Neural cell (in vitro differentiated cells): ENCODE measurements at regions not wholly inside any gene's neighbourhood (a gene's known extent, or its start where the extent isn't known, plus 50 kb on each side); places are given as distances from the start of the nearest gene placed in this dataset.

Experiments
- H2AFZ ChIP-seq: fragments of 200-600, 300-800 bp; sonication (generic), shearing (Covaris generic); 2 replicates; pipeline ENCODE4 v1.6.0; 2014; ENCODE audit warnings: low read depth, mild to moderate bottlenecking, antibody characterized with exemption, low read length, moderate library complexity
- H3F3A ChIP-seq: fragments of 200-600 bp; shearing (Covaris generic); 2 replicates; pipeline ENCODE4 v1.6.1; 2016; ENCODE audit warnings: mild to moderate bottlenecking, moderate library complexity, mixed read lengths, antibody characterized with exemption, low read length; ENCODE audit not compliant: insufficient read depth, poor library complexity, severe bottlenecking
- H3K27ac ChIP-seq: fragments of 200-600, 300-800 bp; sonication (generic), shearing (Covaris generic); 2 replicates; pipeline ENCODE4 v1.5.1; 2014; ENCODE audit warnings: mild to moderate bottlenecking, low read length, moderate library complexity
- H3K27me3 ChIP-seq: fragments of 300-800, 200-600 bp; sonication (generic), shearing (Covaris generic); 2 replicates; pipeline ENCODE4 v1.6.0; 2014; ENCODE audit warnings: mild to moderate bottlenecking, low read depth, low read length, moderate library complexity; ENCODE audit not compliant: insufficient read depth
- H3K36me3 ChIP-seq: fragments of 300-800, 200-600 bp; sonication (generic), shearing (Covaris generic); 2 replicates; pipeline ENCODE4 v1.5.1; 2014; ENCODE audit warnings: mild to moderate bottlenecking, antibody characterized with exemption, low read length, moderate library complexity; ENCODE audit not compliant: insufficient read depth
- H3K4me2 ChIP-seq: fragments of 300-800, 200-600 bp; sonication (generic), shearing (Covaris generic); 2 replicates; pipeline ENCODE4 v1.6.0; 2014; ENCODE audit warnings: mild to moderate bottlenecking, low read length
- H3K4me3 ChIP-seq: fragments of 300-800, 200-600 bp; sonication (generic), shearing (Covaris generic); 2 replicates; pipeline ENCODE4 v1.5.1; 2014; ENCODE audit warnings: mild to moderate bottlenecking, low read length, moderate library complexity
- H3K79me2 ChIP-seq: fragments of 200-600 bp; shearing (Covaris generic); replicated peaks from 2 replicates; pipeline ENCODE4 v1.6.0; 2014; ENCODE audit warnings: mild to moderate bottlenecking, low read length, moderate library complexity; ENCODE audit not compliant: insufficient read depth
- H3K9ac ChIP-seq: fragments of 300-800, 200-600 bp; sonication (generic), shearing (Covaris generic); 2 replicates; pipeline ENCODE4 v1.6.1; 2016; ENCODE audit warnings: mild to moderate bottlenecking, low read length, mixed read lengths
- H3K9me2 ChIP-seq: fragments of 200-600 bp; shearing (Covaris generic); 2 replicates; pipeline ENCODE4 v1.6.1; 2016; ENCODE audit warnings: mild to moderate bottlenecking, low read length, mixed read lengths; ENCODE audit not compliant: insufficient read depth
- H3K9me3 ChIP-seq: fragments of 200-600, 300-800 bp; sonication (generic), shearing (Covaris generic); 2 replicates; pipeline ENCODE4 v1.6.1; 2016; ENCODE audit warnings: mild to moderate bottlenecking, mixed run types, low read length, moderate library complexity, mixed read lengths
- H4K20me1 ChIP-seq: fragments of 200-600 bp; shearing (Covaris generic); 2 replicates; pipeline ENCODE4 v1.6.1; 2016; ENCODE audit warnings: mild to moderate bottlenecking, mixed run types; ENCODE audit not compliant: insufficient read depth
- EP300 ChIP-seq: fragments of 450-650 bp; conservative IDR thresholded peaks from 2 replicates; pipeline ENCODE4 v1.6.1; 2014; ENCODE audit warnings: antibody characterized with exemption, mild to moderate bottlenecking, moderate library complexity; ENCODE audit not compliant: poor library complexity, severe bottlenecking
- EZH2 ChIP-seq: fragments of 200-600, 300-800 bp; shearing (Covaris generic), sonication (generic); IDR thresholded peaks from 2 replicates; pipeline ENCODE4 v1.6.1; 2014; ENCODE audit warnings: antibody characterized with exemption, low read length, borderline replicate concordance, mild to moderate bottlenecking; ENCODE audit not compliant: insufficient read depth, poor library complexity, severe bottlenecking
- MXI1 ChIP-seq: fragments of 450-650 bp; conservative IDR thresholded peaks from 2 replicates; pipeline ENCODE4 v1.6.1; 2014; ENCODE audit warnings: antibody characterized with exemption, mild to moderate bottlenecking; ENCODE audit not compliant: poor library complexity, severe bottlenecking
- POLR2AphosphoS5 ChIP-seq: IDR thresholded peaks from 2 replicates; pipeline ENCODE4 v1.6.1; 2012
- RAD21 ChIP-seq: fragments of 450-650 bp; conservative IDR thresholded peaks from 2 replicates; pipeline ENCODE4 v1.6.1; 2014; ENCODE audit warnings: antibody characterized with exemption, mild to moderate bottlenecking, moderate library complexity
- SMC3 ChIP-seq: fragments of 450-650 bp; conservative IDR thresholded peaks from 2 replicates; pipeline ENCODE4 v1.6.1; 2014; ENCODE audit warnings: antibody characterized with exemption, mild to moderate bottlenecking, moderate library complexity; ENCODE audit not compliant: poor library complexity
- TAF1 ChIP-seq: IDR thresholded peaks from 2 replicates; pipeline ENCODE4 v1.6.1; 2012; ENCODE audit warnings: low read depth
- TF ChIP-seq, protein P1 (sequence below): fragments of 450-650 bp; IDR thresholded peaks from 2 replicates; pipeline ENCODE4 v1.5.1; 2014; ENCODE audit warnings: antibody characterized with exemption, mild to moderate bottlenecking, moderate library complexity; ENCODE audit not compliant: poor library complexity, severe bottlenecking
- TF ChIP-seq, protein P2 (sequence below): IDR thresholded peaks from 2 replicates; pipeline ENCODE4 v1.6.1; 2012; ENCODE audit warnings: borderline replicate concordance

DNA sequence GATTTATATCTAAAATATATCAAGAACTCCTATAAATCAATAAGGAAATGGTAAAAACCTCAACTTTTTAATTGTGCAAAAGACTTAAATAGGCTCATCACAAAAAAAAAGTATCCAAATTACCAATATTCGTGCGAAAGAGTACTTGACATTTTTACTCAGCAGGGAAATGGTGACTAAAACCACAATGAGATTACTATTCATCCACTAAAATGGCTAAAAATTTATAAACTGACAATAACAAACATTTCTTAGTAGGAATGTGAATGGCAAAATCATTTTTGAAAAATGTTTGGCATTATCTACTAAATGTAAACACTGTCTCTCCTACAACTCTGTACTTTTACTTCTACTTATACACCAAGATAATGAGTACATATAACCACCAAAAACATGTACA, 184.8 kb upstream of the RND3 start:
- no peak overlapping the region for H2AFZ ChIP-seq
- no peak overlapping the region for H3K4me2 ChIP-seq
- no peak overlapping the region for H3K4me3 ChIP-seq
- no peaks in the 10 kb centered on the region for H3K9me3 ChIP-seq
- H3F3A ChIP-seq: no peaks in the 10 kb centered on the region
- TF ChIP-seq EZH2: no peak
- TF ChIP-seq, protein P1, sequence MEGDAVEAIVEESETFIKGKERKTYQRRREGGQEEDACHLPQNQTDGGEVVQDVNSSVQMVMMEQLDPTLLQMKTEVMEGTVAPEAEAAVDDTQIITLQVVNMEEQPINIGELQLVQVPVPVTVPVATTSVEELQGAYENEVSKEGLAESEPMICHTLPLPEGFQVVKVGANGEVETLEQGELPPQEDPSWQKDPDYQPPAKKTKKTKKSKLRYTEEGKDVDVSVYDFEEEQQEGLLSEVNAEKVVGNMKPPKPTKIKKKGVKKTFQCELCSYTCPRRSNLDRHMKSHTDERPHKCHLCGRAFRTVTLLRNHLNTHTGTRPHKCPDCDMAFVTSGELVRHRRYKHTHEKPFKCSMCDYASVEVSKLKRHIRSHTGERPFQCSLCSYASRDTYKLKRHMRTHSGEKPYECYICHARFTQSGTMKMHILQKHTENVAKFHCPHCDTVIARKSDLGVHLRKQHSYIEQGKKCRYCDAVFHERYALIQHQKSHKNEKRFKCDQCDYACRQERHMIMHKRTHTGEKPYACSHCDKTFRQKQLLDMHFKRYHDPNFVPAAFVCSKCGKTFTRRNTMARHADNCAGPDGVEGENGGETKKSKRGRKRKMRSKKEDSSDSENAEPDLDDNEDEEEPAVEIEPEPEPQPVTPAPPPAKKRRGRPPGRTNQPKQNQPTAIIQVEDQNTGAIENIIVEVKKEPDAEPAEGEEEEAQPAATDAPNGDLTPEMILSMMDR: no peak
- TF ChIP-seq TAF1: no peak
- no peak for TF ChIP-seq EP300
- TF ChIP-seq, protein P2, sequence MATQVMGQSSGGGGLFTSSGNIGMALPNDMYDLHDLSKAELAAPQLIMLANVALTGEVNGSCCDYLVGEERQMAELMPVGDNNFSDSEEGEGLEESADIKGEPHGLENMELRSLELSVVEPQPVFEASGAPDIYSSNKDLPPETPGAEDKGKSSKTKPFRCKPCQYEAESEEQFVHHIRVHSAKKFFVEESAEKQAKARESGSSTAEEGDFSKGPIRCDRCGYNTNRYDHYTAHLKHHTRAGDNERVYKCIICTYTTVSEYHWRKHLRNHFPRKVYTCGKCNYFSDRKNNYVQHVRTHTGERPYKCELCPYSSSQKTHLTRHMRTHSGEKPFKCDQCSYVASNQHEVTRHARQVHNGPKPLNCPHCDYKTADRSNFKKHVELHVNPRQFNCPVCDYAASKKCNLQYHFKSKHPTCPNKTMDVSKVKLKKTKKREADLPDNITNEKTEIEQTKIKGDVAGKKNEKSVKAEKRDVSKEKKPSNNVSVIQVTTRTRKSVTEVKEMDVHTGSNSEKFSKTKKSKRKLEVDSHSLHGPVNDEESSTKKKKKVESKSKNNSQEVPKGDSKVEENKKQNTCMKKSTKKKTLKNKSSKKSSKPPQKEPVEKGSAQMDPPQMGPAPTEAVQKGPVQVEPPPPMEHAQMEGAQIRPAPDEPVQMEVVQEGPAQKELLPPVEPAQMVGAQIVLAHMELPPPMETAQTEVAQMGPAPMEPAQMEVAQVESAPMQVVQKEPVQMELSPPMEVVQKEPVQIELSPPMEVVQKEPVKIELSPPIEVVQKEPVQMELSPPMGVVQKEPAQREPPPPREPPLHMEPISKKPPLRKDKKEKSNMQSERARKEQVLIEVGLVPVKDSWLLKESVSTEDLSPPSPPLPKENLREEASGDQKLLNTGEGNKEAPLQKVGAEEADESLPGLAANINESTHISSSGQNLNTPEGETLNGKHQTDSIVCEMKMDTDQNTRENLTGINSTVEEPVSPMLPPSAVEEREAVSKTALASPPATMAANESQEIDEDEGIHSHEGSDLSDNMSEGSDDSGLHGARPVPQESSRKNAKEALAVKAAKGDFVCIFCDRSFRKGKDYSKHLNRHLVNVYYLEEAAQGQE: no peak
- no peak for TF ChIP-seq POLR2AphosphoS5
- no peak for TF ChIP-seq MXI1
- no peak for TF ChIP-seq SMC3
- no peak for TF ChIP-seq RAD21
- no peak overlapping the region for H3K9ac ChIP-seq
- H3K27ac ChIP-seq: no peak overlapping the region
- H3K79me2 ChIP-seq: no peaks in the 10 kb centered on the region
- H3K36me3 ChIP-seq: no peaks in the 10 kb centered on the region
- no peaks in the 10 kb centered on the region for H3K27me3 ChIP-seq
- H4K20me1 ChIP-seq: no peaks in the 10 kb centered on the region
- no peaks in the 10 kb centered on the region for H3K9me2 ChIP-seq

DNA sequence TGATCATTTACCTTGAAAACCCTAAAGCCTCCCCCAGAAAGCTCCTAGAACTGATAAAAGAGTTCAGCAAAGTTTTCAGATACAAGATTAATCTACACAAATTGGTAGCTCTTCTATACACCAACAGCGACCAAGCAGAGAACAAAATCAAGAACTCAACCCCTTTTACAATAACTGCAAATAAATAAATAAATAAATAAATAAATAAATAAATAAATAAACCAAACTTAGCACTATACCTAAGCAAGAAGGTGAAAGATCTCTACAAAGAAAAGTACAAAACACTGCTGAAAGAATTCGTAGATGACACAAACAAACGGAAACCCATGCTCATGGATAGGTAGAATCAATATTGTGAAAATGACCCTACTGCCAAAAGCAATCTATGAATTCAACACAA, 182.0 kb upstream of the RND3 start:
- Histone ChIP-seq H3K27ac (no peak overlapping the region), H3K9me3 (no peaks in the 10 kb centered on the region)

More for the DNA sequence above, 182.0 kb upstream of the RND3 start:
- H3K9me2 ChIP-seq: no peaks in the 10 kb centered on the region
- no peaks in the 10 kb centered on the region for H3K79me2 ChIP-seq
- no peak overlapping the region for H3K4me2 ChIP-seq
- H3K9ac ChIP-seq: no peak overlapping the region
- no peaks in the 10 kb centered on the region for H3F3A ChIP-seq
- TF ChIP-seq, protein P1: no peak
- TF ChIP-seq SMC3 (no peak), TAF1 (no peak), EZH2 (no peak), POLR2AphosphoS5 (no peak)
- TF ChIP-seq, protein P2: no peak
- no peaks in the 10 kb centered on the region for H3K27me3 ChIP-seq
- no peak overlapping the region for H3K4me3 ChIP-seq
- no peak overlapping the region for H2AFZ ChIP-seq
- H4K20me1 ChIP-seq: no peaks in the 10 kb centered on the region
- H3K36me3 ChIP-seq: no peaks in the 10 kb centered on the region
